NCI-H82 treated with DMSO at 0.1 percent for 48 hours (cell line): ENCODE measurements at regions not wholly inside any gene's neighbourhood (a gene's known extent, or its start where the extent isn't known, plus 50 kb on each side); places are given as distances from the start of the nearest gene placed in this dataset.
"Not testable (repeated sequence)": the region's sequence is repeated elsewhere in the genome, so short reads cannot be mapped to it uniquely, and the experiment has no call there.

Source experiments
- DNase-seq: peaks from one replicate; lab custom pipeline; 2025; ENCODE audit not compliant: unreplicated experiment; lab: John Stamatoyannopoulos, UW

DNA sequence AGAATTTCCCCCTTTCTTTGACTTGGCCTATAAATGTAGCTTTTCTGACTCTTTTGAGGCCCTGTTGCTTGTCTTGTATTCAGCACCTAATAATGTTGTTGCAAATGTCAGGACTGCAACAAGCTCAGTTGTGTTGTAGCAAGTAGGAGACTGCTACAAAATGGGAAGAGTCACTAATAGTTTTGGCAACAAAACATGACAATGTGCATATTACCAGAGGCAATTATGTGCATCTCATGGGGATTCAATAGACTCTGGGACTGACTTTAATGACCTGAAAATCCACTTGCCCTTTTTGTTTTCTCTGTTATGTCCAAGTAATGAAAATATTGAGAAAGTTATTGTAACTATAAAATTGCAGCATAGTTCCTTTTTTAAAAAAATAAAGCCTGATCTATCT, 368.4 kb downstream of the OSTF1 start:
- DNase-seq: no peak

DNA sequence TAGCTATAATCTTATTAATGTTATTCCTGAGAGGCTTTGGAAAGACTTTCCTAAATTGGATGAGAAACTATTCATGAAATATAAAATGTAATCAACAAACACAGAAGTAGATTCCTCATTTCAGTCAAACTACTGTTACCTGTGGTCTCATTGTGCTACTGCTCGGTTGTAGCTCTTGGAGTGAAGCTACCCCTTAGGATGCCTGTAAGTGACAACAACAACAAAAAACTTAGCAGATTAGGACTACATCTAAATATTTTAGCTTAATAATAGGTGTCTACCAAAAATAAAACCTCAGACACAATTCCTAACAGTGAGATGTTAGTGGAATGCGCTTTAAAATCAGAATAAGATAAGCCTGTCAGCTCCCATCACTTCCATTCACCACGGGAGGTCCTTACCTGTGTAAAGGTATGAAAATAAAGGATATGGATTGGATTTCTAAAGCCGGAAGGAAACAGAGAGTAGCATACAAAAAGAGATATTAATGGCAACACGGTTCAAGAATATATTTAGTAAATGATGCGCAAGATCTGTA, 369.2 kb downstream of the OSTF1 start:
- no peak for DNase-seq

DNA sequence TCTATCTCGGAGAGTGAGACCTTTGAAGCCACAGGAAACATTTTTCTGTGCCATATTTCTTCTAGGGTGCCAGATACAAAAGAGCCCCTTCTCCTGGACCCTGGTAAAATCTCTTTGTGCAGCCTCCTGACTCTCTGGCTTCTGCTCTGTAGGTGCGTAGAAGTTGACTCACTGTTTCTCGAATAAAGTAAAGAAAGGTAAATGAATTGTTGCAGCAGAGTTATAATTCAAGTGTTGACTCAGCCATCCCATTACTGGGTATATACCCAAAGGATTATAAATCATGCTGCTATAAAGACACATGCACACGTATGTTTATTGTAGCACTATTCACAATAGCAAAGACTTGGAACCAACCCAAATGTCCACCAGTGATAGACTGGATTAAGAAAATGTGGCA, 371.0 kb downstream of the OSTF1 start:
- not testable (repeated sequence) for DNase-seq

GRCh38 chr9:75461183-75461582, 372.9 kb downstream of the OSTF1 start:
- DNase-seq: no peak

DNA sequence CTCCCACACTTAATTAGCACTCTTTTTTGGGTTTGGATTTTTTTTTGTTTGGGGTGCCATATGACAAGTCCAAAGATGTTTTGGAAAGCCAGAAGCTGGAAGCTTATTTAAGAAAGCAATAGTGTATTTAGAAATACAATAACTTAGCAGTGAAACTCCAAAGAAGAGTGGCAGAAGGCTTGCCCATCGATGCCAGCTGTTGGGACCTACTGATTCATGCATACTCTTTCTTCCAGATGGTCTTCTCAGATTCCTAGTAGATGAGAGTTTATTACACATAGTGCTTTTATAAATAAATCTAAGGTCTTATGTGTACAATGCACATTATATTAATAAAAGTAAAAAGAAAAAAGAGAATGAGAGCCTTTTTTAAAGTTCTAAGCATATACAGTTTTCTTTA, 374.6 kb downstream of the OSTF1 start:
- DNase-seq: no peak

DNA sequence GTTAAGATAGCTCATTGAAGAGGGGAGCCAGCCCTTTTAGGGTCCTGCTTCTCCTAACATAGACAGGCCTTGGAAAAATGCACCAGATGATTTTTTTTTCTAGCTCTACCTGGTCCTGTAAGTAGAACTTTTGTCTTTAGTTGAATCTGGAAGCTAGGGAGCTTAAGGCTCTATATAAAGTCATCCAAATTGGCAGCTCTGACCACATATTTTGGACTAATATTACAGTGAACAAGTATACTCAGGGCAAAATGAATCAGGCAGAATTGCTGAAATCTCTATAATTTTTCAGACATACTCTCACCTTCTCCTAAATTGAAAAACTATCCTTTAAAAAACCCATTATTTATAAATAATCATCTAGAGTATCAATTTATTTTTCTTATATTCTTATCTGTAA, 375.6 kb downstream of the OSTF1 start:
- no peak for DNase-seq

- no peak for DNase-seq
These were observed 376.4 kb downstream of the OSTF1 start for GRCh38 chr9:75464726-75465125.

GRCh38 chr9:75467142-75467541, 378.8 kb downstream of the OSTF1 start:
- DNase-seq: no peak

GRCh38 chr9:75471549-75472114, 383.3 kb downstream of the OSTF1 start:
- DNase-seq: no peak

DNA sequence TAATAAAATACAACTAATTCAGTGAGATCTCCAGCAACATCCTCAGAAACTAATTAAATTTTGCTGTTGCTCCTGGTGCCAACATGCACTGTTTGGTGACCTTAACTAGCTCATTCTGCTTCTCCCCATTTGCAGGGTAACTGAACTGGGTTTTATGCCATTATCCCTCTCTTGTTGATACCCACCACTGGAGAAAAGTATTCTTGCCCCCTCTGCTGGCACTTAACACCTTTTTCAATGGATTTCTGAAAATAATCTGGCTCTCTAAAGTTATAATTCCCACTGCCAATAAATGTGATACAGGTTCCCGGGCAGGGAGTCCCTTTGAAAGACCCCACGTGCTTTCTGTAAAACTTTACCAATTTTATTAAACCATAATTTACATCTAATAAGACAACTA, 394.3 kb downstream of the OSTF1 start:
- no peak for DNase-seq

GRCh38 chr9:75483636-75484035, 395.3 kb downstream of the OSTF1 start:
- DNase-seq: no peak

DNA sequence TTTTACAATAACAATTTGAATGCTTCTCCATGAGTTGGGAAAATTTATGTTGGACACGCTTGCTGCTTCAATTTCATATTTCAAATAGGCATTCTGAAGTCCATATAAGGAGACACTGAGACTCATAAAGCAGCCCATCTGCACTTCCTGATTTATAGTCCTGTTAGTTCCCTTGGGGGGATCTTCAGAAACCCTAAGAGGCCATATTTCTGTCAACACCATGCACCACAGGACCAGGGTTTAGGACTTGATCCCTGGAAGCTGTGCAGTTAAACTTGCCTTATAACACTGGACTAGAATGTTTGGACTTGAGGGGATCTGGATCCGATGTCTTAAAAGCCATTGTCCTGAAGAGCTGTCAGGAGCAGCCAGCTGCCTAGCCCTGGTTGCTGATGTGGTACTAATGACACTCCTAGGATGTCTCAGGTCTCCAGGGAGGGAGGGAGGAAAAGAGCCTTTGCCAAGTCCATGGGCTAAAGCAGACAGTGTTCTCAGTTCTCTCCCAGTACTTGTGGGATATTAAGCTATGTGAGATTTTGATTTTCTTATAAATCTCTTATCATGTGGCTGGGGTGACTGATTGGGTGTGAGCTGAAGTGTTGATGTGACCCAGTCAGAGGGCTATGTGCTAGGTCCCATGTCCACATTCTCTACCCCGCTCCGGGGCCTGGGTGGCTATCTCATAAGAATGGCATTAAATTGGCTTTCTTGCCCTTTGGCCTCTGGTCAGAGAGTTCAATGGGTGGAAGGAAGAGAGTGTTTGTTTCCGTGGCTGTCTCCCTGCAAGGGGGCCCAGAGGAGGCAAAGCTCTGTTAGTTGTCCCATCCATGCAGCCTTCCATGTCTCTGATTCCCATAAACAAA, 399.8 kb downstream of the OSTF1 start:
- no peak for DNase-seq

DNA sequence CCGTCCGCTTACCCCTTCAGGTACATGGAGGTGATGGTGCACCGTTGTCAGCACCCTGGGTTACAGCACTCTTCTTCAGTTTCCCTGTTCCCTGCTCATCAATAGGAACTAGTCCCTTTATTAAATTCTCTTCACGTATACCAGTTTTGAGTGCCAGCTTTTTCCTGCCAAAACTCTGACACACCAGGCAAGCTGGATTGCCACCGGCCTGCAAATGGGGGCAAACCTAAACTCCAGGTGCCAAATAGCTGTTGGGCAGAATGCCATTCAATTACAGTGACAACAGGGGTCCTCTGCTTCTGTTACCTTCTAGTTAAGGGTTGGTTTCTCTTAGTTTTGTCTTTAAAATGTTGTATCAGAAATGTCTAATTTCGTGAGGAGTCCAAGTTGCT, 400.4 kb downstream of the OSTF1 start:
- DNase-seq: no peak

DNA sequence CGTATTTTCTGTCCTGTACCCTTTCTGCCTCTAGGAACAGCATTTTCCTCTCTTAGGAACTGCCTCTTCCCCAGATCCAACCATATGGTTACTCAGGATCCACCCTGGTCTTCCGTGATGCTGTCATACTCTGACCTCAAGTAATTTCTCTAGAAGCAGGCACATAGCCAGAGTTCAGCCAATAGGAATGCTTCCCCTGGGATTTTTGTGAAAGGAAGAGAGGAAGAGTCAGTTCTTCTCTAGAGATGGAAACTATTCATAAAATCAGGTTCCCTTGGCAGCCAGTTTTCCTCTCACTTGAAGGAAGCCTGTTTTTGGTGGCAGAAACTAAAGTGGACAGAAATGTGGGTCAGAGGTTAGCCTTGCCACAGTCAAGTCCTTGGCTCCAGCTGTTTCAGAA, 400.1 kb upstream of the PCSK5 start:
- no peak for DNase-seq

- no peak for DNase-seq
These were observed 398.9 kb upstream of the PCSK5 start for GRCh38 chr9:75491533-75491932.

DNA sequence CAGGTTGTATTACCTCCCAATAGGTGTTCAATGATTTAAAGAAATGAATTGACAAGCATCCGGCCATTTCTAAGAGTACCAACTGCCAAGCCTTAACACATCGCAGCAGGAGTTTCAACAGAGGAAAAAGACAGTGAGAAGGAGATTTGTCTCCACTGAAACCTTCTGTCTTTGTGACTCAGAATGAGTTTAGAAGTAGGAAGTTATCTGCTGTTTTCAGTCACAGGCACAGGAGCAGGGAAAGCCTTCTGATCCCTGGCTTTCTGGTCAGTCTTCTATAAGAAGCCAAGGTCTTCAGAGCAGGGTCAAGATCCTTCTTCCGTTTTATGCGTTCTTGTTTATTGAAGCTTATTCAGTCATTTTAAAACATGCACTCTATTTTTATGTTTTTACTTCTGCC, 390.7 kb upstream of the PCSK5 start:
- no peak for DNase-seq

DNA sequence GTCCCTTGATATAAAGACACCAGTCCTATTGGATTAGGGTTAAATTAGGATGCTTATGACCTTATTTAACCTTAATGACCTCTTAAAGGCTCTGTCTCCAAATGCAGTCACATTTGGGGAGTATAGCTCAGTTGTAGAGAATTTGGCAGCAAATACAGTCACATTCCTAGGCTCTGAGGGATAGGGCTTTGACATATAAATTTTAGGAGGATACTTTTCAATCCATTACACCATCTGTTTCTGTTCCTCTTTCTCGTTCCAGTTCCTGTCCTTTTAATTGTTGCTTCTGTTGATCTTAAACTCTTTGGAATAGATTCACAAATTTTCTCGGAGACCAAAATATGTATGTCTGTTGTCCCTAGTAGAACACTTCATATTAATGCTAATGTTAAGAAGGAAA, 390.0 kb upstream of the PCSK5 start:
- DNase-seq: no peak

DNA sequence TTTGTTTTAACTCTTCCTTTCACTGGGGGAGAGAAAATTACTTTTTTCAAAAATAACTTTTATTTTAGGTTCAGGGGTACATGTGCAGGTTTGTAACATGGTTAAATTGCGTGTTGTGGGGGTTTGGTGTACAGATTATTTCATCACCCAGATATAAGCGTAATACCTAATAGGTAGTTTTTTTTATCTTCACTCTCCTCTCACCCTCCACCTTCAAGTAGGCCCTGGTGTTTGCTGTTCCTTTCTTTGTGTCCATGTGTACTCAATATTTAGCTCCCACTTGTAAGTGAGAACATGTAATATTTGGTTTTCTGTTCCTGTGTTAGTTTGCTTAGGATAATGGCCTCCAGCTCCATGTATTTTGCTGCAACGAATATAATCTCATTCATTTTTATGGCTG, 389.5 kb upstream of the PCSK5 start:
- not testable (repeated sequence) for DNase-seq

DNA sequence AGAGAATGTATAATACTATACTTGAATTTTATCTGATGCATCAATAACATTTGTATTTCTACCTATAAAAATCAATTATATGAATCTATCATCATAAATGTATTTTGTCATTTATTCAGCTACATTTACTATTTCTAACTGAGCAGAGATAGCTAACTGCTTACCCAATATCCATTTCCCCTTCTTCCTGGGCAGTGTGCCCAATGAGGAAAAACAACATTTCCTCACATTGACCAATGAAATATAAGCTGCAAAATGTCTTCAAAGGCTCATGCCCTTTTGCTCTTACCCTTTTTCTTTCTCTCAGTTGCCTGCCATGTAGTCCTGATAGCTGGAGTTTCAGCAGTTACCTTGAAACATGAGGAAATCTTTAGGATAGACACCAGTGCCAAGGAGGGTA, 385.8 kb upstream of the PCSK5 start:
- DNase-seq: no peak

DNA sequence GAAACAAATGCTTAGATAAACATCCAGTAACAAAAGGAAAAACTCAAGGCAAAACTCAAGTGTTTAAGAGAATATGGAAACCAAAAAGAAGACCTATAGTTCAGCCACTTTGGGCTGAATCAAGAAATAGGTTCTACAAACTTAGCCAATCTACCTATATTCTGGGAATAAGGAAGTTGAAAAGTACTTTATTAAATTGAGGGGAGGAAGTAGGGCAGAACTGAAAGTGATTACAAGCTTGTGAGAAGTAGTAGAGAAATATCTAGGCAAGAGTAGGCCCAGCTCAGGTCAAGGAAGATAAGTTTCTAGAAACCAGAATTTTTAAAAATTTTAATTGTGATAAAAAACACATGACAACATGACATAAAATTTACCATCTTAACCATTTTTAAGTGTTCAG, 384.8 kb upstream of the PCSK5 start:
- DNase-seq: no peak

DNA sequence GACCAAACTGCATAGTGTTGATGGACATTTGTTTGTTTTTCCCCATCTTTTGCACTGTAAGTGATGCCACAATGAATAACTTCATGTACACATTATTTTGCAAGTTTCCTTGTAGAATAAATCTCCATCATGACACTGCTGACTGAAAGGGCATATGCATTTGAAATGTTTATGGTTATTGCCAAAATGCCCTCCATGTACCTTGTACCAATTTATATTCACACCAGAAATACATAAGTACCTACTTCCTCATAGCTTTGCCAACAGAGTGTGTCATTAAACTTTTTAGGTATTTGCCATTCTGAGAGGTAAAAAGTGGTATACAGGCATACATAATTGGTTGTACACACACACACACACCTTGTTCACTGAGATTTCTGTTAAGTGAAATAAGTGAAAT, 361.0 kb upstream of the PCSK5 start:
- DNase-seq: no peak

DNA sequence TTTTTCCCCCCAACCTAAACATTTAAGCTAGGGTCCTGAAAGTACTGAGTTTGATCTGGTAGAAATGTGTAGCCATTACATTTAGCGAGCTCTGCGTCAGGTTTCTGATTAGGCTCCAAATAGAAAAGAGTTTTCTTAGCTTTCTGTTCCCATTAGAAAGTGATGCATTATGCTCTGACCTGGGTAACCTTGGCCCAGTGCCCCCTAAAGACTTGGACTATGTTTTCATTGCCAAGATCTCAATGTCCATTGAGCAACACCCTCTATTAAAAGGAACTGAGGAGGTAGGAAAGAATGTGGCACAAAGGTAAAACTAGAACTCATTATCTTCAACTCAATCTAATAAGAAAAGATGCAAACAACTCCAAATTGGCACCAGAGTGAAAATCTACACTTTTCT, 358.9 kb upstream of the PCSK5 start:
- DNase-seq: no peak
